Activated CD4-positive, CD25-positive, alpha-beta regulatory T cell treated with anti-CD3 and anti-CD28 coated beads, Interleukin-2, amount 50 U/mL, for 24 hours (primary cell): ENCODE measurements at regions not wholly inside any gene's neighbourhood (a gene's known extent, or its start where the extent isn't known, plus 50 kb on each side); places are given as distances from the start of the nearest gene placed in this dataset.
A peak's percentile ranks its signal among the peaks of the same experiment; 100 is the strongest.
"Not testable (repeated sequence)": the region's sequence is repeated elsewhere in the genome, so short reads cannot be mapped to it uniquely, and the experiment has no call there.

Source experiments
- ATAC-seq, 2 donors: fragments of 150-1000 bp; cut with Tn5 transposase; one replicate each; pipeline ENCODE4 v1.10.0; 2021; ENCODE audit warnings: mild to moderate bottlenecking in 1 of 2, moderate library complexity in 1 of 2

- no peak for ATAC-seq
Measured at GRCh38 chr3:127520993-127521392, 69.5 kb downstream of the TPRA1 start.

GRCh38 chr3:127518456-127519081 is 72.0 kb downstream of the TPRA1 start:
- ATAC-seq = no peak

GRCh38 chr3:127512256-127512655 is 78.3 kb downstream of the TPRA1 start:
- no peak for ATAC-seq

GRCh38 chr3:127501177-127501576 is 89.4 kb downstream of the TPRA1 start:
- ATAC-seq = no peak

- no peak for ATAC-seq
Measured at GRCh38 chr3:127497676-127498075, 92.9 kb downstream of the TPRA1 start.

- no peak for ATAC-seq
Measured at GRCh38 chr3:127497166-127497565, 93.4 kb downstream of the TPRA1 start.

- ATAC-seq = no peak
Measured at GRCh38 chr3:127495821-127496655, 94.5 kb downstream of the TPRA1 start.

GRCh38 chr3:127493924-127494646 is 96.4 kb downstream of the TPRA1 start:
- ATAC-seq = no peak

- no peak for ATAC-seq
Measured at GRCh38 chr3:127492426-127492825, 98.1 kb downstream of the TPRA1 start.

- ATAC-seq = no peak
Measured at GRCh38 chr3:127491909-127492308, 98.6 kb downstream of the TPRA1 start.

- ATAC-seq = no peak
Measured at GRCh38 chr3:127491323-127491722, 99.2 kb downstream of the TPRA1 start.

GRCh38 chr3:127491024-127491305 is 99.6 kb downstream of the TPRA1 start:
- ATAC-seq = not testable (repeated sequence)

GRCh38 chr3:127490271-127491023 is 100.1 kb downstream of the TPRA1 start:
- ATAC-seq = no peak

- no peak for ATAC-seq
Measured at GRCh38 chr3:127489357-127489756, 101.2 kb downstream of the TPRA1 start.

- ATAC-seq = no peak
Measured at GRCh38 chr3:127488740-127489139, 101.8 kb downstream of the TPRA1 start.

- no peak for ATAC-seq
Measured at GRCh38 chr3:127488141-127488672, 102.3 kb downstream of the TPRA1 start.

GRCh38 chr3:127487196-127487595 is 103.3 kb downstream of the TPRA1 start:
- no peak for ATAC-seq

GRCh38 chr3:127486321-127486944 is 104.1 kb downstream of the TPRA1 start:
- no peak for ATAC-seq

- ATAC-seq = no peak
Measured at GRCh38 chr3:127485396-127486170, 105.0 kb downstream of the TPRA1 start.

- peak; percentile 46 to 55 for ATAC-seq
Measured at GRCh38 chr3:127484601-127485388, 105.7 kb downstream of the TPRA1 start.
